ENCODE measurements at regions not wholly inside any gene's neighbourhood (a gene's known extent, or its start where the extent isn't known, plus 50 kb on each side); places are given as distances from the start of the nearest gene placed in this dataset.

DNA sequence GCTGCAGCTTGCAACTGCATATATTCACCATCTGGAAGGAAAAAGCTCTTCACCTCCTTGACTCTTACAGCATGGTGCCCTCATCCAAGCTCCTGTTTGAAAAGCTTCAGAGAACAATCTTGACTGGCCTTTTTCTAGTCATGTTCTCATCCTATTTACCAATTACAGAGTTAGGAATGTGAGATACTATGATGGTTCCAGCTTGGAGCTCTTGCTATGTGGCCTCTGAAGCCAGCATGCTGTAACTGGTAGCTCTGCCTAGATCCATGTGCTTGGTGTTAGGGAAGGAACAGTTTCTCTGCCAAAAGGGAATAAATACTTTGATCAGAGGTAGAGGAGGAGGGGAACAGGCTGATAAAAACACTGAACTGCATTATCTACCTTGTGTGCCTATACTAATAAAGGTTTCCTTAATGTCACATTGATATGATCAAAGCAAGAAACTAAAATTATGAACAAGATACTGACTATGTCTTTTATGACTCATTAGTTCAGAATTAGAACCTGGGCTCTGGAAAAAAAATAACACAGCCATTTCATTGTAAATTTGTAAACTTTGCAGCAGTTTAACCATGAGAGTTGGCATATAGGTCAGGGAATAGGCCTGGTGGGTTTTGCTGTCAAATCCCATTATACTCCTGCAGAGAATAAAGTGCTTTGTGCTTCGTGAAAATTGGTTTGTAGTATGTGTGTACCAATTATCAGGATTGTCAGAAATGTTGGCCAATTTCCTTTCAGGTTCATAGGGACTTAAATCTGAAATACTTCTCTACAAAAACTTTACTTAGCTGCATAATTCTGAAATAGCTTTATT, 92.7 kb downstream of the LEPR start:
- Mint-ChIP-seq H3K27ac (no peak overlapping the region), H3K36me3 (ENCODE audit: low read depth) (no peaks in the 10 kb centered on the region), H3K9me3 (no peaks in the 10 kb centered on the region), H3K4me1 (no peaks in the 10 kb centered on the region), H3K27me3 (no peaks in the 10 kb centered on the region), H3K4me3 (no peak overlapping the region)
- DNase-seq = no peak
- no peak for ATAC-seq

DNA sequence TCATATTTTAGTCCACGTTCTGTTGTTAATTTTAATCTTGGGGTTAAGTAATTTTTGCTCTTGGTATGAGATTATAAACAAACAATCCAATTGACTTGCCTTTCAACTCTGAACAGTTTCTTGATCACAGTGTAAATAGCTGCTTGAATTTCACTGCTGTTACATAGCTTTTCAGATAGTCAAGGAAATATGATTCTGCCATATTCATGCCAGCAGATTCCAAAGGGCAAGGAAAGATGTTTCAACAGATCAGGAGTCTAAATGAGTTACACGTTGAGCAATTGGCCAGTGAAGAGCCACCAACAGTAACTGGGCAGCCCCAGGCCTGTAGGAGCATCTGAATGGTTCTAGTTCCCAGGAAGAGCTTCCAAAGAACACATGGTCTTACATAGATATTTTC, 93.6 kb downstream of the LEPR start:
- Mint-ChIP-seq H3K27ac (no peak overlapping the region), H3K4me3 (no peak overlapping the region), H3K4me1 (no peaks in the 10 kb centered on the region), H3K9me3 (no peaks in the 10 kb centered on the region), H3K27me3 (no peaks in the 10 kb centered on the region), H3K36me3 (ENCODE audit: low read depth) (no peaks in the 10 kb centered on the region)
- ATAC-seq (no peak), DNase-seq (no peak)

DNA sequence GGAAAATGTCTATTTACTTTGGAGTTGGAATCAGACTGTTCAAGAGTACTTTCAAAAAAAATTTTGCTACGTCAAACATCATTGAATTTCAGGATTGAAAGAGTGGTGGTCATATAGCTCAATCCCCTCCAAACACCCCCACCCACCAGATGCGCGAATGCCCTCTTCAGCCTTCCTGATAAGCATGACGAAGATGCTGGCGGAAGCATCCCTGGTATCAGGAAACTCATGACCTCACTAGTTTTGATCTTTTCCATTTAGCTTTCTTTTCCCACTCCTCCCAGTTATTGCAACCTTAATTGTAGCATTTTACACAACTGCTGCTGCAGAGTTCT, 104.4 kb downstream of the LEPR start:
- DNase-seq (no peak), ATAC-seq (no peak)
- Mint-ChIP-seq H3K9me3 (no peaks in the 10 kb centered on the region), H3K27me3 (peaks cover 47% of the 10 kb centered on the region), H3K36me3 (ENCODE audit: low read depth) (peaks cover 2% of the 10 kb centered on the region), H3K4me1 (peaks cover 5% of the 10 kb centered on the region), H3K27ac (no peak overlapping the region), H3K4me3 (peak overlapping the region; percentile 51)

DNA sequence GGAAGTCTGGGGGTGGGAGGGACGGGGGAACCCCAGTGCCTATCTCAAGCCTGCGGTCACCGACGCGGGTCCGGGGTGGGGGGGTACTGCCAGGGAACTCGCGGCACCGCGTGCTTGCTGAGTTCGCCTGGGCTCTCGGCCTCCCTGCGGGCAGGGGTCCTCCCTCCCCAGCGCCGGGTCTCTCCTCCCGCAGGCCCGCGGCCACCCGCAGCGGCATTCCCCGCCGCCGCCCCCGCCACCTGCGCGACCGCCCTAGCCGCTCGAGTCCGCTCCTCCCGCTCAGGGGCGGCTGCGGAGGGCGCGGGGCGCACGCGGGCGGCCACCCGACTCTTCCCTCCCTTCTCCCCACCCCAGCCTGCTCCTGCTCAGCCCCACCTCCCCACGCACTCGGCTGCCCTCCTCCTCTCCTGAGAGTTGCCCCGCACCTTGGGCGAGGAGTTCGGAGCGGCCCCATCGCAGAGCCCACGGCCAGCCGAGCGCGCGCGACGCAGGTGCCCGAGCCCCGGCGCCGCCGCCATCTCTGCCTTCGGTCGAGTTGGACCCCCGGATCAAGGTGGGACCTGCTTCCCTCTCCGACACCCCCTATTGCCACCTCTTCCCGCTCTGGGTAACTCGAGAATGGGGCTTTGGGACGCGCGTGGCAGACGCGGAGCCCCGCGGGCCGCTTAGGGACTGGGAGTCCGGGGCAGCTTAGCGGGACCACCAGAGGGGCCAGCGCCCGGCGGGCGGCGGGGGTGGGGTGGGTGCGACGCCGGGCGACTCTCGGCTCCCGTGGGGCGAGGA, 105.0 kb downstream of the LEPR start:
- peaks cover 2% of the 10 kb centered on the region for H3K36me3 Mint-ChIP-seq (ENCODE audit: low read depth)
- no peak overlapping the region for H3K27ac Mint-ChIP-seq
- no peaks in the 10 kb centered on the region for H3K9me3 Mint-ChIP-seq
- H3K4me3 Mint-ChIP-seq = peak overlapping the region; percentile 51
- peaks cover 5% of the 10 kb centered on the region for H3K4me1 Mint-ChIP-seq
- H3K27me3 Mint-ChIP-seq = peaks cover 49% of the 10 kb centered on the region
- ATAC-seq (no peak), DNase-seq (no peak)

DNA sequence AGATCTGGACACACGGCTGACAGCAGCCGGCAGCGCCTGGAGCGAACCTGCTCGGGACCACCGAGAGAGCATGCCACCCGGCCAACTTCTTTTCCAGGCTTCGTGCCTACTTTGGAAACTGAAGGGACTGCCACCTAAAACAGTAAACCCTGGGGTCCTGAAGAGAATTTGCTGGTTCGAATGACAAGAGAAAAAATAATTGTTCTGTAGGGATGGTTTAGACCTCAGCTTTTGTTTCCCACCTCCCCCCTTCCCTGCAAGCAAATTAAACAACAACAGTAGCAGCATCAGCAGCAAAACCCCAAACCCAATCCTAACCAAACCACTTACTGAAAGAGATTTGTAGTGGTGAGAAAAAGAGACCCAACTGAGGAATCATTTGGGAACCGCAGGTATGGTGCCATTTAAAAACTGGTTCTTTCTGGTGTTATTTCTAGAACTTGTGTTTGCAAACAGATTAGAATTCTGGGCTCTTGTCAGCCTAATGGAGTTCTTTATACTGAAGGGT, 105.6 kb downstream of the LEPR start:
- Mint-ChIP-seq H3K9me3 (no peaks in the 10 kb centered on the region), H3K36me3 (ENCODE audit: low read depth) (peaks cover 2% of the 10 kb centered on the region), H3K4me3 (no peak overlapping the region), H3K27ac (no peak overlapping the region), H3K4me1 (peaks cover 5% of the 10 kb centered on the region), H3K27me3 (peaks cover 49% of the 10 kb centered on the region)
- ATAC-seq (no peak), DNase-seq (no peak)

DNA sequence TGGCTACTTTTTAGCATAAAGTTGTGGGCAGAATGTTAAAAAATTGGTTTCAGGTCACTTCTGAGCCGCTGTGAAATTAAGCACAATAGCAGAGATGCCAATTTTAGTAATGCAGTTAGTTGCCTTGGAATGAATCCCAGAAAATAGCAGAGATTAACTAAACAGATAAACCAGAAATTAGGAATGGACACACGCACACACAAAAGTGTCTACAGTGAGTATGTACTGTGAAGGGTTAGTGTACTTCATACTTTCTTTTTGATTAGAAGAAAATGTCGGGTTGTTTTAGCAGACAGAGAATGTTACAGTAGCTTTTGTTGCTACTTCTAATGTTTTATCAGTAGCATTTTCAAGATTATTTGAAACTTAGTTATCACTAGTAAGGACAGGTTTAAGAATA, 106.7 kb downstream of the LEPR start:
- no peak for ATAC-seq
- DNase-seq = no peak
- peaks cover 5% of the 10 kb centered on the region for H3K4me1 Mint-ChIP-seq
- no peak overlapping the region for H3K27ac Mint-ChIP-seq
- no peak overlapping the region for H3K4me3 Mint-ChIP-seq
- H3K9me3 Mint-ChIP-seq = peaks cover 6% of the 10 kb centered on the region
- peaks cover 2% of the 10 kb centered on the region for H3K36me3 Mint-ChIP-seq (ENCODE audit: low read depth)
- H3K27me3 Mint-ChIP-seq = peaks cover 50% of the 10 kb centered on the region

DNA sequence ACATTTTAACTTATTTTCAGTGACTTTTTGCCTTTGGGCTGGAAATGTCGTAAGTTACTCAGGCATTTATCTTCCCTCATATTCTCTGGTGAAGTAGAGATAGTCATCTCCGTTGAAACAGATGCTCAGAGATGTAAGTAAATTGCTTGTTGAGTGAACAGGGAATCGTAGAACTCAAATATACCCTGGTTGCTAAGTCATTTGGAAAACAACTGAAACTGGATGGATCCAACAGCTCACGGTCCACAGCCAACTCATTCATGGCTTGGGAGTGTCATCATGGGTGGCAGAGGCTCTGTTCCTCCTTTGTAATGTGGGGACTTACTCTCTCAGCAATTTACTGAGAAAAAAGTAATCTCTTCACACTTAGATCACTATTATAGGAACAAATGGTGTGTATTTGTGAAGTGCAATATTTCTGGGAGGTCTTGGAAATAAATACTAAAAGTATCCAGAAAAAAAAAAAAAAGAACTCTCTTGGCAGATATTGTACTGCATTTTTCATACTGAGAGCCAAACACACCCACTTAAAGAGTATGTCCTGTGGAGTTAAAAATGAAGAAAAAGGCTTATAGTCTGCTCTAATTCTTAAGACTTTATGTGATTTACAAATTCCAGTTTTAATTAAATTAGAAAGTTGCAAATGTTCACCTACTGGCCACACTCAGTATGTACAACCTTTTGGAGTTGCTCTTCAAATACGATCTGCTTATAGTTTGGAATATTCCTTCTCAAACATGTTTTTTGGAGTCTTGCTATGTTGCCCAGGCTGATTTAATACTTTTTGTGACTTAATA, 107.4 kb downstream of the LEPR start:
- peaks cover 5% of the 10 kb centered on the region for H3K4me1 Mint-ChIP-seq
- H3K36me3 Mint-ChIP-seq (ENCODE audit: low read depth) = peaks cover 2% of the 10 kb centered on the region
- H3K4me3 Mint-ChIP-seq = no peak overlapping the region
- H3K27me3 Mint-ChIP-seq = peaks cover 46% of the 10 kb centered on the region
- H3K9me3 Mint-ChIP-seq = peaks cover 12% of the 10 kb centered on the region
- ATAC-seq (no peak), DNase-seq (no peak)
- no peak overlapping the region for H3K27ac Mint-ChIP-seq

DNA sequence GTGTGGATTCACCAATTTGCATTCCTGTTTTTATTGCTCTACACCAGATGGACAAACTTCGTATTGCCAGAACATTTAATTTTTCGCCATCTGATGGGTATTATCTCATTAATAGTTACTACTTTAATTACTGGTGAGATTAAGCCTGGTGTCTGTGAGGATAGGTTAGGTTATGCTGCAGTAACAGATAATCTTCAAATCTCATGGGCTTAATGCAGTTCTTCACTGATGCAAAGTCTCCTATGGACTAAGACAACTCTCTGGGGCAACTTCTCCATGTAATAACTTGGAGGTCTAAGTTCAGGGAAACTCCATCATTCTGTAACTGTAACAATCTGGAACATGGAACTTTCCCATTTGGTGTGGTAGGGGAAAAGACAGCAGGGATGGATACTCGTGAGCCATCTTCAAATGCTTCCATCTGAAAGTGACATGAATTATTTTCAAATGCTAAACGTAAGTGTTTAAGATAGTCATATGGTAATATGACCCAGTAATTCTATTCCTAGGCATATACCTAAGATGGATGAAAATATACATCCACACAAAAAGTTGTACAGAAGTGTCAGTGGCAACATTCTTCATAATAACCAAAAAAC, 111.6 kb downstream of the LEPR start:
- no peak for DNase-seq

DNA sequence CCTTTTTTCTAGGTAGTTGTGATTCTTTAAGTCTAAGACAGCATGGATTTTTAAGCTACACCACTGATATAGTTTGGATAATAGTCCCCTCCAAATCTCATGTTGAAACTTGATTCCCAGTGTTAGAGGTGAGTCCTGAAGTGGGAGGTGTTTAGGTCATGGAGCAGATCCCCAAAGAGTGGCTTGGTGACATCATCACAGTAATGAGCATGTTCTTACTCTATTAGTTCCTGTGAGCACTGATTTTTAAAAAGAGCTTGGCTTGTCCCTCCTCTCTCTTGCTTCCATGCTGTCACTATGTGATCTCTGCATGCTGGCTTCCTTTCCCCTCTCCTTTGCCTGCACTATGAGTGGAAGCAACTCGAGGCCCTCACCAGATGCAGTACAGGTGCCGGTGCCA, 115.5 kb downstream of the LEPR start:
- Mint-ChIP-seq H3K4me3 (no peak overlapping the region), H3K27me3 (peaks cover 7% of the 10 kb centered on the region), H3K9me3 (peaks cover 12% of the 10 kb centered on the region), H3K4me1 (no peaks in the 10 kb centered on the region), H3K27ac (no peak overlapping the region), H3K36me3 (ENCODE audit: low read depth) (no peaks in the 10 kb centered on the region)
- ATAC-seq = no peak
- no peak for DNase-seq

More for the DNA sequence above, 111.6 kb downstream of the LEPR start:
- Mint-ChIP-seq H3K27me3 (peaks cover 21% of the 10 kb centered on the region), H3K4me3 (no peak overlapping the region), H3K36me3 (ENCODE audit: low read depth) (no peaks in the 10 kb centered on the region), H3K9me3 (peaks cover 12% of the 10 kb centered on the region), H3K4me1 (no peaks in the 10 kb centered on the region), H3K27ac (no peak overlapping the region)
- ATAC-seq = no peak

DNA sequence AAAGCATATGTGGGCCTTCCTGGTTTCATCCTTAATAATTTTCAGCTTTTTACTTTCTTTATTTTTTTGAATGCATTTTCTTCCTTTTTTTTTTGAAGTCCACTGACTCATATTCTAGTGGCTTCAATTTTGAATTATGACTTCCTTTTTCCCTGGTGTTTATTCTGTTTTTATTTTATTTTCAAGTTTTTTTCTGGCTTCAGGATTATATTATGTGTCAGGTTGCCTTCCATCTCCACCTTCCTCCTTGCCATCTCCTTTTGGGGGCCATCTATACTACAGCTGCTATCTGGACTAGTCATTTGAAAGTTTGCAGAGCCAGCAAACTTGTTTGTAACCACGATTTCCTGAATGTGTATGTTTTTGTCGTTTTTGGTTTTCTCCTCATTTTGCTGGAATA, 117.6 kb downstream of the LEPR start:
- Mint-ChIP-seq H3K36me3 (ENCODE audit: low read depth) (no peaks in the 10 kb centered on the region), H3K4me3 (no peak overlapping the region), H3K27me3 (peaks cover 2% of the 10 kb centered on the region), H3K9me3 (peaks cover 3% of the 10 kb centered on the region), H3K27ac (no peak overlapping the region), H3K4me1 (no peaks in the 10 kb centered on the region)
- no peak for ATAC-seq
- no peak for DNase-seq

DNA sequence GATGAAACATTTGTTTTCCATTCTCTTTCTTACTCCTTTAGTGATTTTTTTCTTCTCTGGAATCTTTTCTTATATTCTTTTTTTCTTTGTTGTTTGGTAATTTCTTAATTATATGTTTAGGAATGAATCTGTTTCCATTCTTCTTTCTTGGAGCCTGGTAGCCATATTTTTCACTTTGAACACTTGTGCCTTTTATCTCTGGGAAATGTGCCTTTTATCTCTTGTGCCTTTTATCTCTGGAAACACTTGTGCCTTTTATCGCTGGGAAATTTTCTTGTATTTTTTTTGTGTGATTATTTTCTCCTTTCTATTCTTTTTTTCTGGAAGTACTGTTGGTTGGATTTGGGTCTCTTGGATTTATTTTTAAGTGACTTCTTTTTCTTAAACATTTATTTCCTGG, 118.2 kb downstream of the LEPR start:
- Mint-ChIP-seq H3K27me3 (peaks cover 2% of the 10 kb centered on the region), H3K27ac (no peak overlapping the region), H3K9me3 (peaks cover 4% of the 10 kb centered on the region), H3K36me3 (ENCODE audit: low read depth) (no peaks in the 10 kb centered on the region), H3K4me1 (no peaks in the 10 kb centered on the region), H3K4me3 (no peak overlapping the region)
- DNase-seq (no peak), ATAC-seq (no peak)

DNA sequence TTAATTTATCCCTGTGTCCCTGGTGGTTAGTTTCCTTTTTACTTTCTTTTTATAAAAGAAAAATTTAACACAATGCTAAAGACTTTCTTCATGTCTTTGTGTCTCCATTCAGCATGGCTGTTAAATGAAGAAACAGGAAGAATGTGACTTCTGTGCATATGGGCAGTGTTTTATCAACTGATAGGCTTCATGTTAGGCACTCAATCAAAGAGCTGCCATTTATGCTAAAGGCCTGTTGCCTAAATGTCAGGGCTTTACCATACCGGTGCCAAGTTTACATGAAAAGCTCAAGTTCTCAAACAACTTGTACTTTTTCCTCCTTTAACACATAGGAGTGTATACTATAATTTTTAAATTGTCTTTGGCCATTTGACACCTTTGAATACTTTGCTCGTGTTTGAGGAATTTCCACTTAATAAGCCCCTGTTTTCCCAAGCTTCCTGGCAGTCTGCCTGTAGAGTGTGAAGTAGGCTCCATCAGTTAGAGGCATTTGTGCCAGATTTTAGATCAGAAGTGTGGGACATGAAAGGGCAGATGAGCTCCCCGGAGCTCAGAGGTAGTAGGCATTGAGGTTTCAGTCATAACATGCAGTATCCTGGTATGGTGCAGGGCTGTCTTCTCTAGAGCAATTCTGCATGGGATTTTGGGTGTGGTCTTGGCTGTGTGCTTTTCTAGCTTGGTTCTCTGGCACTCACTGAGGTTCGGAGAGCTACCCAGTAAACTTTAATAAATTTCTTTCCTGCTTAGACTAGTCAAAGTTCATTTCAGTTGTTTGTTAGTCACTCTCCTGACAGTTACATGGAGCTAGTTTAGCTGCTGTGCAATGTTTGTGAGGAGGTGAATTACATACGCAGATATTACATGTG, 119.0 kb downstream of the LEPR start:
- Mint-ChIP-seq H3K36me3 (ENCODE audit: low read depth) (no peaks in the 10 kb centered on the region), H3K27ac (no peak overlapping the region), H3K9me3 (peaks cover 4% of the 10 kb centered on the region), H3K27me3 (peaks cover 2% of the 10 kb centered on the region), H3K4me1 (no peaks in the 10 kb centered on the region), H3K4me3 (no peak overlapping the region)
- ATAC-seq (no peak), DNase-seq (no peak)

DNA sequence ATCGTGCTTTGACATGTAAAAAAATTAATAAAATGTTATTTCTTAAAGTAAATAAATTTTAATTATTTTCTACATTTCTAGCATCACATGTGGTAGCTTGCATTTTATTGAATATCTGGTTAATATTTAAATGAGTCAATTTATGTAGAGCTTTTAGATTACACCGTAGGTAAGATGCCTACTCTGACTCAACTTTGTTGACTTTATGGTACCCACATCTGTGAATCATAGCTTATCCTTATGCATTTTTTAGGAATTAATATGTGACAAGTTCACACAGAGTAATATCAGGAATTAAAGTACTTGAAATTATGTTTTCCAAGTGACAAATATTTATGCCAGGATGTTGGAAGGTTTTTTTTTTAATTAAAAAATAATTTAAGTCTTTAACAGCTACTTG, 120.7 kb downstream of the LEPR start:
- ATAC-seq = no peak
- no peak for DNase-seq
- H3K4me1 Mint-ChIP-seq = no peaks in the 10 kb centered on the region
- no peaks in the 10 kb centered on the region for H3K36me3 Mint-ChIP-seq (ENCODE audit: low read depth)
- H3K27ac Mint-ChIP-seq = no peak overlapping the region
- H3K9me3 Mint-ChIP-seq = peaks cover 4% of the 10 kb centered on the region
- H3K4me3 Mint-ChIP-seq = no peak overlapping the region
- H3K27me3 Mint-ChIP-seq = peaks cover 2% of the 10 kb centered on the region
